Lung (tissue), 11 donors: ENCODE measurements at regions not wholly inside any gene's neighbourhood (a gene's known extent, or its start where the extent isn't known, plus 50 kb on each side); places are given as distances from the start of the nearest gene placed in this dataset.

ENCODE experiments used
- ATAC-seq: fragments of 200-7000 bp; cut with Tn5 transposase; one replicate; pipeline ENCODE4 v1.9.1; 2020; ENCODE audit warnings: moderate number of reproducible peaks; ENCODE audit not compliant: insufficient read depth, low FRiP score
- DNase-seq, 3 donors: peaks; one replicate each; pipeline ENCODE4 v3.0.0-alpha.2; 2013 to 2017
- H3K27ac ChIP-seq, 2 donors: one replicate each; pipeline ENCODE4 v1.5.1; 2013; ENCODE audit warnings: mild to moderate bottlenecking in 2 of 2, moderate library complexity in 2 of 2, control low read depth in 1 of 2, inconsistent platforms in 1 of 2, low read depth in 1 of 2, low read length in 1 of 2
- H3K27me3 ChIP-seq, 3 donors: one replicate each; pipeline ENCODE4 v1.5.1; 2013; ENCODE audit warnings: low read length in 2 of 3; ENCODE audit not compliant: control insufficient read depth in 3 of 3, insufficient read depth in 3 of 3
- H3K36me3 ChIP-seq, 4 donors: one replicate each; pipeline ENCODE4 v1.5.1; 2013; ENCODE audit warnings: low read length in 4 of 4, mild to moderate bottlenecking in 1 of 4, moderate library complexity in 1 of 4; ENCODE audit not compliant: control insufficient read depth in 4 of 4, insufficient read depth in 4 of 4
- H3K4me1 ChIP-seq, 5 donors: one replicate each; pipeline ENCODE4 v1.5.1; 2013; ENCODE audit warnings: low read length in 5 of 5, mild to moderate bottlenecking in 2 of 5, moderate library complexity in 1 of 5; ENCODE audit not compliant: control insufficient read depth in 5 of 5, insufficient read depth in 5 of 5
- H3K4me3 ChIP-seq: one replicate; pipeline ENCODE4 v1.5.1; 2013; ENCODE audit warnings: mild to moderate bottlenecking, control low read depth, moderate library complexity
- H3K9ac ChIP-seq, 2 donors: one replicate each; pipeline ENCODE4 v1.5.1; 2013; ENCODE audit warnings: low read length in 2 of 2, control low read depth in 1 of 2; ENCODE audit not compliant: insufficient read depth in 1 of 2
- H3K9me3 ChIP-seq, 4 donors: one replicate each; pipeline ENCODE4 v1.5.1; 2013; ENCODE audit warnings: low read length in 3 of 4, mild to moderate bottlenecking in 1 of 4, moderate library complexity in 1 of 4; ENCODE audit not compliant: control insufficient read depth in 4 of 4, insufficient read depth in 3 of 4
- WGBS, 2 donors: extraction: QIAGEN DNeasy Blood & Tissue Kit; methylation state at CpG; one replicate each; pipeline ENCODE4 v1.1.7; 2013; 5-methylcytosine and 5-hydroxymethylcytosine counted together
- TF ChIP-seq, protein P1 (sequence below): IDR thresholded peaks from 2 replicates; pipeline ENCODE4 v1.5.1; 2012; ENCODE audit warnings: mild to moderate bottlenecking; ENCODE audit errors: control extremely low read depth, extremely low read depth
- donor health status: control.
- donor health status: control.
- donor health status: Bipolar disorder and iron deficiency.
- donor health status: healthy.
- donor health status: DM: yes; HTN: yes; CAD: no.

DNA sequence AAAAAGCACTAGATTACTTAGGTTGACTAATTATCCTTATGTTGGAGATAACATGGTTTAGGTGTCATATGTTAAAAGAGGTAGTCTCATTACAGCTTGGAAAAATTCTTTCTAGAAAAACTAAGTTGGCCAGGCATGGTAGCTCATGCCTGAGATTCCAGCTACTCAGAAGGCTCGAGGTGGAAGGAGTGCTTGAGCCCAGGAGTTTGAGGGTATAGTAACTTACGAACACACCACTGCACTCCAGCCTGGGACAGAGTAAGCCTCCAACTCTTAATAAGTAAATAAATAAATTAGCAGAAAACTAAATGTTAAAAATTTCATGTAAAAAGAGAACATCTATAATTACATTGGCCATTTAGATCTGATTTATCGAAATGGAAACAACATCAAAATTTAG, 177.2 kb downstream of the NR4A2 start:
- H3K9ac ChIP-seq: no peak overlapping the region
- no peaks in the 10 kb centered on the region for H3K9me3 ChIP-seq
- TF ChIP-seq, protein P1, sequence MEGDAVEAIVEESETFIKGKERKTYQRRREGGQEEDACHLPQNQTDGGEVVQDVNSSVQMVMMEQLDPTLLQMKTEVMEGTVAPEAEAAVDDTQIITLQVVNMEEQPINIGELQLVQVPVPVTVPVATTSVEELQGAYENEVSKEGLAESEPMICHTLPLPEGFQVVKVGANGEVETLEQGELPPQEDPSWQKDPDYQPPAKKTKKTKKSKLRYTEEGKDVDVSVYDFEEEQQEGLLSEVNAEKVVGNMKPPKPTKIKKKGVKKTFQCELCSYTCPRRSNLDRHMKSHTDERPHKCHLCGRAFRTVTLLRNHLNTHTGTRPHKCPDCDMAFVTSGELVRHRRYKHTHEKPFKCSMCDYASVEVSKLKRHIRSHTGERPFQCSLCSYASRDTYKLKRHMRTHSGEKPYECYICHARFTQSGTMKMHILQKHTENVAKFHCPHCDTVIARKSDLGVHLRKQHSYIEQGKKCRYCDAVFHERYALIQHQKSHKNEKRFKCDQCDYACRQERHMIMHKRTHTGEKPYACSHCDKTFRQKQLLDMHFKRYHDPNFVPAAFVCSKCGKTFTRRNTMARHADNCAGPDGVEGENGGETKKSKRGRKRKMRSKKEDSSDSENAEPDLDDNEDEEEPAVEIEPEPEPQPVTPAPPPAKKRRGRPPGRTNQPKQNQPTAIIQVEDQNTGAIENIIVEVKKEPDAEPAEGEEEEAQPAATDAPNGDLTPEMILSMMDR: no peak
- H3K4me3 ChIP-seq: no peak overlapping the region
- 86 to 90% methylated on average over 3 of the region's 3 CpGs for WGBS, 2 donors
- H3K27ac ChIP-seq: no peak overlapping the region
- DNase-seq: no peak
- no peaks in the 10 kb centered on the region for H3K4me1 ChIP-seq
- no peaks in the 10 kb centered on the region for H3K27me3 ChIP-seq
- ATAC-seq: no peak
- no peaks in the 10 kb centered on the region for H3K36me3 ChIP-seq

DNA sequence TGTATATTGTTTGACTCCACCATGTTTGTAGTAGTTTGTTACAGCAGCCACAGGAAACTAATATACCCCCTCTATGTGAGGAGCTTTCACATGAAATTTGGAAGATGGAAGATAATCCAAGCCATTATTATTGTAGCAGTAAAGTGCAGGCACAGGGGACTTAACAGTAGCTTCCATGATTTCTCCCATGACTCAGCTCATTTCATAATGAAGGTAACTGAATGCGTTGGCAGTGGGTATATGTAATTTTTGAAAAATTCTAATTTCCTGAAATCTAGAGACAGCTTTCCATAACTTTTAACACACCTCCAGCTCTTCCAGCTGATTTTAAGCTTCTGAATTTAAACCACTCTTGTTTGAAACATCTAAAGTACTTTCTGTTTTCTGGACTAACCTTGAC, 181.2 kb downstream of the NR4A2 start:
- no peak for ATAC-seq
- no peak overlapping the region for H3K4me3 ChIP-seq
- 96% methylated on average over 1 of the region's 1 CpG for WGBS, 2 donors
- no peaks in the 10 kb centered on the region for H3K27me3 ChIP-seq
- DNase-seq: no peak
- H3K9ac ChIP-seq: no peak overlapping the region
- no peaks in the 10 kb centered on the region for H3K4me1 ChIP-seq
- H3K9me3 ChIP-seq: peaks cover 0 to 3% (median 0%) of the 10 kb centered on the region in 4 donors
- no peak overlapping the region for H3K27ac ChIP-seq
- no peaks in the 10 kb centered on the region for H3K36me3 ChIP-seq
- TF ChIP-seq, protein P1: no peak

DNA sequence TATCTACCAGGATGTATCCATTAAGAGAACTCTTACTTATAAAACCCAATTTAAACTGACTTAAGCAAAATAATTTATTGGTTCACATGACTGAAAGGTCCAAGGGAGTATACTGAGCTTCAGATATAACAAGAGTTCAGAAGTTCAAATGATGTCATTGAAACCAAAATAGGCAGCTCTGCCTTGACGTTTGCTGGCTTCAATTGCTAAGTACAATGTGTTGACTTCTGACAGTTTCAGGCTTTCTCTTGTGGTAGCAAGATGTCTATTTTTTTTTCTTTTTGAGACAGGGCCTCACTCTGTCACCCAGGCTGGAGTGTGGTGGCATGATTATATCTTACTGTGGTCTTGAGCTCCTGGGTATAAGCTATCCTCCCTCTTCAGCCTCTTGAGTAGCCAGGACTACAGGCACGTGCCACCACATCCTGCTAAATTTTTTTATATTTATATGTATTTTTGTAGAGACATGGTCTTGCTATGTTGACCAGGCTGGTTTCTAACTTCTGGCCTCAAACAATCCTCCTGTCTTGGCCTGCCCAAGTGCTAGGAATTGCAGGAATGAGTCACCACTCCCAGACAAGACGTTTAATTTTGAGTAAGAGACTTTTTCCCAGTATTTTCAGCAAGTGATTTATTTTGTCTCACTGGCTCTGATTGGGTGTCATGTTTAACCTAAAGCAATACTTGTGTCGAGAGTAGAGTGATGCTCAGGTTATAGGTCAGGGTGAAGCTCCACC, 184.8 kb downstream of the NR4A2 start:
- 56 to 68% methylated on average over 4 of the region's 4 CpGs for WGBS, 2 donors
- no peaks in the 10 kb centered on the region for H3K4me1 ChIP-seq
- ATAC-seq (no peak), DNase-seq (peak in 1 of 3 donors; percentile 8)
- TF ChIP-seq, protein P1: no peak
- H3K4me3 ChIP-seq: no peak overlapping the region
- no peak overlapping the region for H3K9ac ChIP-seq
- no peak overlapping the region for H3K27ac ChIP-seq
- peaks cover 0 to 3% (median 0%) of the 10 kb centered on the region in 4 donors for H3K9me3 ChIP-seq
- H3K27me3 ChIP-seq: no peaks in the 10 kb centered on the region
- no peaks in the 10 kb centered on the region for H3K36me3 ChIP-seq

DNA sequence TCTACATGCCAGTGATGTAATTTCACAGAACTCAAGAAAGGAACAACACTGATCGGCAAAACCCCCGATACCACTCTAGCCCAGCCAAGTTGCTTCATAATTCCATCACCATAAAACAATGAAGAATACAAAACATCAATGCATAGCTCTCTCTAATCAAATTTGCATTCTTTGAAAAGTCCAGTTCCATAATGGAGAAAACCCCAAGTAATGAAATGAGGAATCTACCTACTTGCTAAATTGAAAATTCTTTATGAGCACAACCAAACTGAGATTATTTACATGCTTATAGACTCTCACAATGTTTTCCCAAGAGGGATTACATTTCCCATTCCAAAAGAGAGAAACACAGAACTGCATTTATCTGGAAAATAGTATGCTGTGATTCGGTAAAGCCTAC, 186.5 kb downstream of the NR4A2 start:
- no peaks in the 10 kb centered on the region for H3K36me3 ChIP-seq
- 91 to 96% methylated on average over 3 of the region's 3 CpGs for WGBS, 2 donors
- DNase-seq (no peak), ATAC-seq (no peak)
- H3K27me3 ChIP-seq: no peaks in the 10 kb centered on the region
- no peak overlapping the region for H3K4me3 ChIP-seq
- TF ChIP-seq, protein P1: no peak
- H3K9me3 ChIP-seq: peaks cover 0 to 3% (median 0%) of the 10 kb centered on the region in 4 donors
- H3K9ac ChIP-seq: no peak overlapping the region
- H3K27ac ChIP-seq: no peak overlapping the region
- no peaks in the 10 kb centered on the region for H3K4me1 ChIP-seq
